CD4-positive, alpha-beta memory T cell (primary cell): ENCODE measurements at regions not wholly inside any gene's neighbourhood (a gene's known extent, or its start where the extent isn't known, plus 50 kb on each side); places are given as distances from the start of the nearest gene placed in this dataset.

ENCODE experiments used
- CTCF ChIA-PET: fragments of 350-600 bp; sonication (Branson Sonifier 250); formaldehyde crosslinking; loops from one replicate; lab custom pipeline; 2021; ENCODE audit warnings: inconsistent platforms; ENCODE audit not compliant: partially characterized antibody; lab: Charles Lee
- POLR2A ChIA-PET: fragments of 350-600 bp; sonication (Branson Sonifier 250); formaldehyde crosslinking; loops from one replicate; lab custom pipeline; 2021; ENCODE audit not compliant: partially characterized antibody; lab: Charles Lee
- DNase-seq, 5 donors: peaks; one replicate each; pipeline versions ENCODE4 v3.0.0 to v3.0.0-alpha.2; 2020 to 2022; ENCODE audit warnings: mixed read lengths in 1 of 5
- H3K27ac ChIP-seq: one replicate; pipeline ENCODE4 v1.7.0; 2013; ENCODE audit warnings: low read depth, low read length
- H3K27me3 ChIP-seq: 2 replicates; pipeline ENCODE4 v1.7.0; 2013; ENCODE audit warnings: mild to moderate bottlenecking, low read length, moderate library complexity; ENCODE audit not compliant: insufficient read depth
- H3K36me3 ChIP-seq: 2 replicates; pipeline ENCODE4 v1.7.0; 2013; ENCODE audit warnings: mild to moderate bottlenecking, low read length, moderate library complexity; ENCODE audit not compliant: insufficient read depth
- H3K4me1 ChIP-seq: 2 replicates; pipeline ENCODE4 v1.7.0; 2013; ENCODE audit warnings: mild to moderate bottlenecking, low read length, moderate library complexity; ENCODE audit not compliant: insufficient read depth
- H3K4me3 ChIP-seq, 2 donors: one replicate each; pipeline ENCODE4 v1.7.0; 2013; ENCODE audit warnings: low read length in 2 of 2, mild to moderate bottlenecking in 1 of 2
- H3K9me3 ChIP-seq, 2 donors: one replicate each; pipeline ENCODE4 v1.7.0; 2013; ENCODE audit warnings: low read length in 2 of 2, control low read depth in 1 of 2; ENCODE audit not compliant: control insufficient read depth in 1 of 2
- H3K27ac Mint-ChIP-seq, 7 donors: one replicate each; pipeline ENCODE4 v1.8.0; 2020 to 2021; ENCODE audit warnings: mixed read lengths in 7 of 7, mild to moderate bottlenecking in 6 of 7, inconsistent platforms in 3 of 7, moderate library complexity in 3 of 7
- H3K27me3 Mint-ChIP-seq, 2 donors: one replicate each; pipeline ENCODE4 v1.8.0; 2020 to 2021; ENCODE audit warnings: mixed read lengths in 2 of 2
- H3K36me3 Mint-ChIP-seq, 2 donors: one replicate each; pipeline ENCODE4 v1.8.0; 2020 to 2021; ENCODE audit warnings: mixed read lengths in 2 of 2, inconsistent platforms in 1 of 2, mild to moderate bottlenecking in 1 of 2
- H3K4me1 Mint-ChIP-seq, 4 donors: one replicate each; pipeline ENCODE4 v1.8.0; 2020 to 2021; ENCODE audit warnings: mixed read lengths in 4 of 4, mild to moderate bottlenecking in 1 of 4
- H3K4me3 Mint-ChIP-seq, 8 donors: one replicate each; pipeline ENCODE4 v1.8.0; 2020 to 2021; ENCODE audit warnings: mixed read lengths in 8 of 8, mild to moderate bottlenecking in 7 of 8, moderate library complexity in 6 of 8, inconsistent platforms in 3 of 8
- H3K9me3 Mint-ChIP-seq, 8 donors: one replicate each; pipeline ENCODE4 v1.8.0; 2020 to 2021; ENCODE audit warnings: mixed read lengths in 8 of 8, mild to moderate bottlenecking in 5 of 8, inconsistent platforms in 3 of 8, moderate library complexity in 1 of 8
- intact Hi-C: fragments of 100-400 bp; cut with micrococcal nuclease; formaldehyde crosslinking; loops from one replicate; pipeline ENCODE4 v1.15.1; 2023

GRCh38 chr4:12929784-12930183, 554.4 kb downstream of the RAB28 start:
- peak overlapping the region in 1 of 7 donors; percentile 11 for H3K27ac Mint-ChIP-seq
- CTCF ChIA-PET: no interaction called here
- no peaks in the 10 kb centered on the region for H3K36me3 Mint-ChIP-seq
- H3K4me3 Mint-ChIP-seq: no peak overlapping the region
- no peak for DNase-seq
- Histone ChIP-seq H3K4me3 (no peak overlapping the region), H3K27ac (no peak overlapping the region), H3K9me3 (no peaks in the 10 kb centered on the region), H3K27me3 (no peaks in the 10 kb centered on the region), H3K4me1 (no peaks in the 10 kb centered on the region), H3K36me3 (no peaks in the 10 kb centered on the region)
- no peaks in the 10 kb centered on the region for H3K4me1 Mint-ChIP-seq
- POLR2A ChIA-PET: no interaction called here
- intact Hi-C loops: no loop called here
- H3K9me3 Mint-ChIP-seq: peaks cover 0 to 10% (median 3%) of the 10 kb centered on the region in 8 donors
- no peaks in the 10 kb centered on the region for H3K27me3 Mint-ChIP-seq

- Mint-ChIP-seq H3K4me3 (no peak overlapping the region), H3K27me3 (no peaks in the 10 kb centered on the region), H3K4me1 (no peaks in the 10 kb centered on the region), H3K36me3 (no peaks in the 10 kb centered on the region), H3K27ac (no peak overlapping the region), H3K9me3 (peaks cover 0 to 10% (median 3%) of the 10 kb centered on the region in 8 donors)
- Histone ChIP-seq H3K4me1 (no peaks in the 10 kb centered on the region), H3K27ac (no peak overlapping the region), H3K27me3 (no peaks in the 10 kb centered on the region), H3K9me3 (no peaks in the 10 kb centered on the region), H3K4me3 (no peak overlapping the region), H3K36me3 (no peaks in the 10 kb centered on the region)
- ChIA-PET POLR2A (no interaction called here), CTCF (no interaction called here)
- intact Hi-C loops: no loop called here
- no peak for DNase-seq
Measured at GRCh38 chr4:12928751-12929150, 555.4 kb downstream of the RAB28 start.

- Histone ChIP-seq H3K27ac (no peak overlapping the region), H3K4me1 (no peaks in the 10 kb centered on the region), H3K9me3 (no peaks in the 10 kb centered on the region), H3K36me3 (no peaks in the 10 kb centered on the region), H3K4me3 (no peak overlapping the region), H3K27me3 (no peaks in the 10 kb centered on the region)
- no peaks in the 10 kb centered on the region for H3K4me1 Mint-ChIP-seq
- H3K9me3 Mint-ChIP-seq: peaks cover 0 to 10% (median 3%) of the 10 kb centered on the region in 8 donors
- POLR2A ChIA-PET: no interaction called here
- intact Hi-C loops: no loop called here
- DNase-seq: no peak
- H3K36me3 Mint-ChIP-seq: no peaks in the 10 kb centered on the region
- CTCF ChIA-PET: no interaction called here
- H3K27ac Mint-ChIP-seq: no peak overlapping the region
- no peak overlapping the region for H3K4me3 Mint-ChIP-seq
- H3K27me3 Mint-ChIP-seq: no peaks in the 10 kb centered on the region
Measured at GRCh38 chr4:12926189-12927066, 557.7 kb downstream of the RAB28 start.

GRCh38 chr4:12924728-12925320, 559.3 kb downstream of the RAB28 start:
- no peaks in the 10 kb centered on the region for H3K4me1 Mint-ChIP-seq
- no peaks in the 10 kb centered on the region for H3K9me3 ChIP-seq
- H3K27me3 ChIP-seq: no peaks in the 10 kb centered on the region
- no peak overlapping the region for H3K27ac ChIP-seq
- CTCF ChIA-PET: no interaction called here
- no peaks in the 10 kb centered on the region for H3K36me3 Mint-ChIP-seq
- intact Hi-C loops: no loop called here
- no peaks in the 10 kb centered on the region for H3K4me1 ChIP-seq
- H3K4me3 ChIP-seq: no peak overlapping the region
- H3K4me3 Mint-ChIP-seq: no peak overlapping the region
- POLR2A ChIA-PET: no interaction called here
- H3K36me3 ChIP-seq: no peaks in the 10 kb centered on the region
- no peaks in the 10 kb centered on the region for H3K27me3 Mint-ChIP-seq
- no peak overlapping the region for H3K27ac Mint-ChIP-seq
- DNase-seq: no peak
- peaks cover 0 to 5% (median 1%) of the 10 kb centered on the region in 8 donors for H3K9me3 Mint-ChIP-seq

- no peaks in the 10 kb centered on the region for H3K36me3 ChIP-seq
- no peaks in the 10 kb centered on the region for H3K27me3 ChIP-seq
- intact Hi-C loops: no loop called here
- no peaks in the 10 kb centered on the region for H3K4me1 ChIP-seq
- H3K27ac ChIP-seq: no peak overlapping the region
- ChIA-PET POLR2A (no interaction called here), CTCF (no interaction called here)
- H3K4me3 ChIP-seq: no peak overlapping the region
- Mint-ChIP-seq H3K36me3 (no peaks in the 10 kb centered on the region), H3K4me1 (no peaks in the 10 kb centered on the region), H3K27ac (no peak overlapping the region), H3K27me3 (no peaks in the 10 kb centered on the region), H3K4me3 (no peak overlapping the region), H3K9me3 (peaks cover 0 to 2% (median 0%) of the 10 kb centered on the region in 8 donors)
- no peak for DNase-seq
- H3K9me3 ChIP-seq: no peaks in the 10 kb centered on the region
Measured at GRCh38 chr4:12924253-12924652, 559.9 kb downstream of the RAB28 start.

- peak overlapping the region in 1 of 8 donors; percentile 12 for H3K4me3 Mint-ChIP-seq
- intact Hi-C loops: no loop called here
- ChIA-PET POLR2A (no interaction called here), CTCF (no interaction called here)
- Histone ChIP-seq H3K4me3 (no peak overlapping the region), H3K36me3 (no peaks in the 10 kb centered on the region), H3K27ac (no peak overlapping the region), H3K27me3 (no peaks in the 10 kb centered on the region), H3K9me3 (no peaks in the 10 kb centered on the region), H3K4me1 (no peaks in the 10 kb centered on the region)
- no peak for DNase-seq
- no peak overlapping the region for H3K27ac Mint-ChIP-seq
- H3K27me3 Mint-ChIP-seq: no peaks in the 10 kb centered on the region
- H3K4me1 Mint-ChIP-seq: no peaks in the 10 kb centered on the region
- H3K9me3 Mint-ChIP-seq: peaks cover 3 to 21% (median 10%) of the 10 kb centered on the region in 8 donors
- H3K36me3 Mint-ChIP-seq: no peaks in the 10 kb centered on the region
Measured at GRCh38 chr4:12912896-12913418, 571.2 kb downstream of the RAB28 start.

GRCh38 chr4:12911750-12912358, 572.3 kb downstream of the RAB28 start:
- Histone ChIP-seq H3K4me1 (no peaks in the 10 kb centered on the region), H3K27me3 (no peaks in the 10 kb centered on the region), H3K36me3 (no peaks in the 10 kb centered on the region), H3K9me3 (no peaks in the 10 kb centered on the region), H3K4me3 (no peak overlapping the region), H3K27ac (no peak overlapping the region)
- Mint-ChIP-seq H3K9me3 (peaks cover 5 to 21% (median 10%) of the 10 kb centered on the region in 8 donors), H3K4me3 (no peak overlapping the region), H3K4me1 (no peaks in the 10 kb centered on the region), H3K27me3 (no peaks in the 10 kb centered on the region), H3K36me3 (no peaks in the 10 kb centered on the region), H3K27ac (no peak overlapping the region)
- ChIA-PET POLR2A (no interaction called here), CTCF (no interaction called here)
- intact Hi-C loops: no loop called here
- no peak for DNase-seq
